GM12865 (cell line): ENCODE measurements at regions not wholly inside any gene's neighbourhood (a gene's known extent, or its start where the extent isn't known, plus 50 kb on each side); places are given as distances from the start of the nearest gene placed in this dataset.

Experiments
- DNase-seq: peaks from one replicate; pipeline ENCODE4 v3.0.0; 2010; ENCODE audit warnings: low read depth
- H3K4me3 ChIP-seq: 2 replicates; pipeline ENCODE4 v1.5.1; 2011; ENCODE audit warnings: mild to moderate bottlenecking, low read depth, low read length, control low read depth
- TF ChIP-seq, protein P1 (sequence below): IDR thresholded peaks from 2 replicates; pipeline ENCODE4 v1.5.1; 2011; ENCODE audit warnings: low read length, control low read depth, low read depth, inconsistent platforms; ENCODE audit not compliant: insufficient read depth; ENCODE audit errors: missing control alignments

- no peak for DNase-seq
- no peak overlapping the region for H3K4me3 ChIP-seq
- TF ChIP-seq, protein P1, sequence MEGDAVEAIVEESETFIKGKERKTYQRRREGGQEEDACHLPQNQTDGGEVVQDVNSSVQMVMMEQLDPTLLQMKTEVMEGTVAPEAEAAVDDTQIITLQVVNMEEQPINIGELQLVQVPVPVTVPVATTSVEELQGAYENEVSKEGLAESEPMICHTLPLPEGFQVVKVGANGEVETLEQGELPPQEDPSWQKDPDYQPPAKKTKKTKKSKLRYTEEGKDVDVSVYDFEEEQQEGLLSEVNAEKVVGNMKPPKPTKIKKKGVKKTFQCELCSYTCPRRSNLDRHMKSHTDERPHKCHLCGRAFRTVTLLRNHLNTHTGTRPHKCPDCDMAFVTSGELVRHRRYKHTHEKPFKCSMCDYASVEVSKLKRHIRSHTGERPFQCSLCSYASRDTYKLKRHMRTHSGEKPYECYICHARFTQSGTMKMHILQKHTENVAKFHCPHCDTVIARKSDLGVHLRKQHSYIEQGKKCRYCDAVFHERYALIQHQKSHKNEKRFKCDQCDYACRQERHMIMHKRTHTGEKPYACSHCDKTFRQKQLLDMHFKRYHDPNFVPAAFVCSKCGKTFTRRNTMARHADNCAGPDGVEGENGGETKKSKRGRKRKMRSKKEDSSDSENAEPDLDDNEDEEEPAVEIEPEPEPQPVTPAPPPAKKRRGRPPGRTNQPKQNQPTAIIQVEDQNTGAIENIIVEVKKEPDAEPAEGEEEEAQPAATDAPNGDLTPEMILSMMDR = no peak
Measured at GRCh38 chr5:124932791-124933600, 186.6 kb upstream of the ZNF608 start.

- no peak overlapping the region for H3K4me3 ChIP-seq
- DNase-seq = peak; percentile 93
- TF ChIP-seq, protein P1 = no peak
Measured at GRCh38 chr5:124935065-124935464, 188.6 kb upstream of the ZNF608 start.

GRCh38 chr5:124936626-124936933 is 190.1 kb upstream of the ZNF608 start:
- peak; percentile 84 for DNase-seq

GRCh38 chr5:124941051-124942049 is 194.9 kb upstream of the ZNF608 start:
- H3K4me3 ChIP-seq = no peak overlapping the region
- DNase-seq = no peak
- TF ChIP-seq, protein P1 = no peak

More at GRCh38 chr5:124936626-124936933, 190.1 kb upstream of the ZNF608 start:
- no peak overlapping the region; the same call in 1 of the 2 replicates for H3K4me3 ChIP-seq
- TF ChIP-seq, protein P1 = no peak

DNA sequence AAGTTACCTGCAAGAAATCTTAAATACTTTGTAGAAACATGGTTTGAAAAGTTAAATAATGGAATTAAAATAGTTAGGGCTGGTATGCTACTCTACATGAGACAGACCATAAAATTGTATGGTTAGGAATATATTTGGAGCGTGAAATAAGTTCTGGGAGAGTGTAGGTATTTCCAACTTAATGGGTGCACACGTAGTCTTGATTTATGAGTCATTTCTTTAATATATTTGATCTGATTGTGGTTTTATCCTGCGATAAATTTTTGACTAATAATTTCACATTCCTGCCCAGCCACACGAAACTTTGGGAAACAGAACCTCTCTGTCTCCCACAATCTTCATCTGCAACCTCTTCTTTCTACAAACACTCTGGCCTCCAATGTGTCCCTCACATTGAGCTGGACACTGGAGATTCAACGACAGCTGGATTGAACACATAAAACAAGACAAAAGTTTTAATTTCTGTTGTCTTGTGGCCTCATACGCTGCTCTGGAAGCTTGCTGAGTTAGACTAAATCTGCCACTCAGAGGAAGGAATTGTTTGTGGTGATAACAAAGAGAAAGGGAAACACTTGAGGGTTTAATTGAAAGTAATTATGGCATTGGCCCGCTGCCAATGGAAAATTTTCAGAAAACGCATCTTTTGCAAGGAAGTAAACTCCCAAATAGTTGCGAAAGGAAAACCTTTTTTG is 201.8 kb upstream of the ZNF608 start:
- no peak for DNase-seq
- no peak overlapping the region for H3K4me3 ChIP-seq
- TF ChIP-seq, protein P1 = no peak

- DNase-seq = no peak
- TF ChIP-seq, protein P1 = no peak
- H3K4me3 ChIP-seq = no peak overlapping the region
Measured at GRCh38 chr5:124948754-124949275, 202.4 kb upstream of the ZNF608 start.
